Tibial nerve (tissue), 4 donors: ENCODE measurements at regions not wholly inside any gene's neighbourhood (a gene's known extent, or its start where the extent isn't known, plus 50 kb on each side); places are given as distances from the start of the nearest gene placed in this dataset.
"Not testable (repeated sequence)": the region's sequence is repeated elsewhere in the genome, so short reads cannot be mapped to it uniquely, and the experiment has no call there.

Experiments
- DNase-seq, 2 donors: peaks; one replicate each; pipeline ENCODE4 v3.0.0-alpha.2; 2019; ENCODE audit warnings: low spot score in 2 of 2
- H3K27ac ChIP-seq, 4 donors: fragments of 200-600 bp; sonication (generic) in 3 of 4; one replicate each; pipeline ENCODE4 v1.5.1; 2017 to 2019; ENCODE audit warnings: mild to moderate bottlenecking in 1 of 4
- H3K27me3 ChIP-seq, 2 donors: fragments of 200-600 bp; sonication (generic) in 1 of 2; one replicate each; pipeline versions ENCODE4 v1.5.1 to v1.6.0; 2017 to 2019
- H3K36me3 ChIP-seq, 3 donors: fragments of 200-600 bp; sonication (generic); one replicate each; pipeline ENCODE4 v1.5.1; 2018 to 2019
- H3K4me1 ChIP-seq, 4 donors: fragments of 200-600 bp; sonication (generic) in 3 of 4; one replicate each; pipeline ENCODE4 v1.5.1; 2017 to 2019
- H3K4me3 ChIP-seq, 4 donors: fragments of 200-600 bp; sonication (generic) in 3 of 4; one replicate each; pipeline ENCODE4 v1.5.1; 2017 to 2019; ENCODE audit warnings: mild to moderate bottlenecking in 1 of 4, moderate library complexity in 1 of 4
- H3K9me3 ChIP-seq, 4 donors: fragments of 200-600 bp; sonication (generic) in 3 of 4; one replicate each; pipeline ENCODE4 v1.5.1; 2017 to 2019
- CTCF ChIP-seq, 5 experiments: fragments of 200-600 bp in 3 of 5; fragments of 450-650 bp in 2 of 5; sonication (generic) in 3 of 5; IDR thresholded peaks; one replicate each; pipeline ENCODE4 v1.5.1; 2016 to 2019; ENCODE audit warnings: antibody characterized with exemption in 5 of 5, mild to moderate bottlenecking in 3 of 5, moderate library complexity in 2 of 5
- EP300 ChIP-seq, 2 donors: sonication (generic); formaldehyde crosslinking; IDR thresholded peaks; one replicate each; pipeline ENCODE4 v1.6.1; 2017; ENCODE audit warnings: antibody characterized with exemption in 2 of 2, mild to moderate bottlenecking in 1 of 2
- POLR2A ChIP-seq, 2 donors: fragments of 450-650 bp; IDR thresholded peaks; one replicate each; pipeline ENCODE4 v1.6.1; 2017; ENCODE audit warnings: antibody characterized with exemption in 2 of 2, mild to moderate bottlenecking in 2 of 2, moderate library complexity in 2 of 2
- WGBS, 2 donors: methylation state at CpG; one replicate each; pipeline ENCODE4 v1.1.5; 2018; 5-methylcytosine and 5-hydroxymethylcytosine counted together

GRCh38 chr6:80425089-80425823 lies 318.8 kb downstream of the BCKDHB start:
- no peak for DNase-seq
- Histone ChIP-seq H3K4me1 (no peaks in the 10 kb centered on the region), H3K27me3 (no peaks in the 10 kb centered on the region), H3K9me3 (peaks cover 0 to 67% (median 5%) of the 10 kb centered on the region in 4 donors), H3K27ac (peak overlapping the region in 1 of 4 donors; percentile 4), H3K36me3 (peaks cover 0 to 16% (median 0%) of the 10 kb centered on the region in 3 donors), H3K4me3 (no peak overlapping the region)
- TF ChIP-seq EP300 (IDR thresholded peaks at IDR 0.05) (no peak), CTCF (IDR thresholded peaks at IDR 0.05) (no peak), POLR2A (IDR thresholded peaks at IDR 0.05) (no peak)
- WGBS, 2 donors, result 62 to 78% methylated on average over 2 of the region's 2 CpGs

- Histone ChIP-seq H3K4me3 (no peak overlapping the region), H3K4me1 (no peaks in the 10 kb centered on the region), H3K9me3 (peaks cover 0 to 38% (median 2%) of the 10 kb centered on the region in 4 donors), H3K27ac (no peak overlapping the region), H3K27me3 (no peaks in the 10 kb centered on the region), H3K36me3 (peaks cover 0 to 12% (median 0%) of the 10 kb centered on the region in 3 donors)
- TF ChIP-seq EP300 (IDR thresholded peaks at IDR 0.05) (no peak), POLR2A (IDR thresholded peaks at IDR 0.05) (no peak), CTCF (IDR thresholded peaks at IDR 0.05) (no peak)
- 90 to 95% methylated on average over 4 to 8 of the region's 8 CpGs for WGBS, 2 donors
- no peak for DNase-seq
These were observed 305.0 kb downstream of the BCKDHB start for GRCh38 chr6:80411486-80411885.

GRCh38 chr6:80407976-80408375 lies 301.5 kb downstream of the BCKDHB start:
- not testable (repeated sequence) for H3K4me3 ChIP-seq, H3K27ac ChIP-seq, DNase-seq, H3K27me3 ChIP-seq, H3K4me1 ChIP-seq
- peaks cover 0 to 33% (median 2%) of the 10 kb centered on the region in 4 donors for H3K9me3 ChIP-seq
- 88 to 98% methylated on average over 2 of the region's 2 CpGs for WGBS, 2 donors
- peaks cover 0 to 12% (median 0%) of the 10 kb centered on the region in 3 donors for H3K36me3 ChIP-seq

- H3K27me3 ChIP-seq, result no peaks in the 10 kb centered on the region
- TF ChIP-seq POLR2A (IDR thresholded peaks at IDR 0.05), result no peak
- TF ChIP-seq CTCF (IDR thresholded peaks at IDR 0.05), result no peak
- TF ChIP-seq EP300 (IDR thresholded peaks at IDR 0.05), result no peak
- WGBS, 2 donors, result 100% methylated on average over 1 of the region's 1 CpG
- H3K9me3 ChIP-seq, result peaks cover 0 to 28% (median 12%) of the 10 kb centered on the region in 4 donors
- no peak overlapping the region for H3K4me3 ChIP-seq
- H3K4me1 ChIP-seq, result no peaks in the 10 kb centered on the region
- DNase-seq, result no peak
- no peak overlapping the region for H3K27ac ChIP-seq
- no peaks in the 10 kb centered on the region for H3K36me3 ChIP-seq
These were observed 298.4 kb downstream of the BCKDHB start for GRCh38 chr6:80404889-80405288.

- Histone ChIP-seq H3K4me1 (no peaks in the 10 kb centered on the region), H3K9me3 (peaks cover 0 to 37% (median 12%) of the 10 kb centered on the region in 4 donors), H3K4me3 (no peak overlapping the region), H3K36me3 (no peaks in the 10 kb centered on the region), H3K27me3 (no peaks in the 10 kb centered on the region), H3K27ac (no peak overlapping the region)
- WGBS, 2 donors, result 84 to 95% methylated on average over 1 of the region's 1 CpG
- no peak for TF ChIP-seq CTCF (IDR thresholded peaks at IDR 0.05)
- TF ChIP-seq EP300 (IDR thresholded peaks at IDR 0.05), result no peak
- no peak for TF ChIP-seq POLR2A (IDR thresholded peaks at IDR 0.05)
- no peak for DNase-seq
These were observed 296.9 kb downstream of the BCKDHB start for GRCh38 chr6:80403365-80403764.
